ENCODE measurements at regions not wholly inside any gene's neighbourhood (a gene's known extent, or its start where the extent isn't known, plus 50 kb on each side); places are given as distances from the start of the nearest gene placed in this dataset.

DNA sequence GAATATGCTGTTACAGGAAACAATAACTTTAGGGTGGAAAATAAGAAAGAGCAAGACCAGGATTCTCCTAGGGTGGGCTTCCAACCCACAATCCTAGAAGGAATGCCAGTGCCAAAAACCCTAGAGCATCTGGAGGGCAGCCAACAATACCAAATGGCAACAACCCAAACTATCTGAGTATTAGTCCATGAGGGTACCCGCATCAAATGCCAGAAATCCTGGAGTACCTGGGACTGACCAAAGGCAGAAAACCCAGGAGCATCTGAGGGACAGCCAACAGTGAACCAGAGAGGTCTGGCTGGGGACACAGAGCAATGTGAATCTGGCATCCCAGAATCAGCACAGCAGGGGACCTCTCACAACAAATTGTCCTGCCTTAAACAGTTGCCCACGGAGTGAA is 126.3 kb downstream of the SCG2 start:
- TF ChIP-seq, protein P1, sequence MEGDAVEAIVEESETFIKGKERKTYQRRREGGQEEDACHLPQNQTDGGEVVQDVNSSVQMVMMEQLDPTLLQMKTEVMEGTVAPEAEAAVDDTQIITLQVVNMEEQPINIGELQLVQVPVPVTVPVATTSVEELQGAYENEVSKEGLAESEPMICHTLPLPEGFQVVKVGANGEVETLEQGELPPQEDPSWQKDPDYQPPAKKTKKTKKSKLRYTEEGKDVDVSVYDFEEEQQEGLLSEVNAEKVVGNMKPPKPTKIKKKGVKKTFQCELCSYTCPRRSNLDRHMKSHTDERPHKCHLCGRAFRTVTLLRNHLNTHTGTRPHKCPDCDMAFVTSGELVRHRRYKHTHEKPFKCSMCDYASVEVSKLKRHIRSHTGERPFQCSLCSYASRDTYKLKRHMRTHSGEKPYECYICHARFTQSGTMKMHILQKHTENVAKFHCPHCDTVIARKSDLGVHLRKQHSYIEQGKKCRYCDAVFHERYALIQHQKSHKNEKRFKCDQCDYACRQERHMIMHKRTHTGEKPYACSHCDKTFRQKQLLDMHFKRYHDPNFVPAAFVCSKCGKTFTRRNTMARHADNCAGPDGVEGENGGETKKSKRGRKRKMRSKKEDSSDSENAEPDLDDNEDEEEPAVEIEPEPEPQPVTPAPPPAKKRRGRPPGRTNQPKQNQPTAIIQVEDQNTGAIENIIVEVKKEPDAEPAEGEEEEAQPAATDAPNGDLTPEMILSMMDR (IDR thresholded peaks at IDR 0.05): no peak
- Mint-ChIP-seq H3K4me1 (no peaks in the 10 kb centered on the region), H3K4me3 (no peak overlapping the region), H3K27ac (no peak overlapping the region), H3K36me3 (no peaks in the 10 kb centered on the region), H3K9me3 (peaks cover 0 to 5% (median 3%) of the 10 kb centered on the region in 7 donors), H3K27me3 (ENCODE audit: low read depth in 3 of 3) (peaks cover 0 to 1% (median 0%) of the 10 kb centered on the region in 3 donors)
- no peak overlapping the region for H3K4me2 ChIP-seq (replicated peaks; ENCODE audit: extremely low read depth, low read length, poor library complexity, severe bottlenecking)
- intact Hi-C loops (cut with micrococcal nuclease): no loop called here
- H3K4me3 ChIP-seq (replicated peaks in 1 of 3; ENCODE audit: low read depth in 2 of 3, low read length in 3 of 3): no peak overlapping the region
- H3K9me3 ChIP-seq (replicated peaks in 1 of 2; ENCODE audit: control insufficient read depth in 1 of 2, insufficient read depth in 1 of 2, low read length in 2 of 2): no peaks in the 10 kb centered on the region
- no peak overlapping the region for H2AFZ ChIP-seq (ENCODE audit: insufficient read depth, low read depth, low read length, poor library complexity, severe bottlenecking)
- no peaks in the 10 kb centered on the region for H3K36me3 ChIP-seq (replicated peaks in 1 of 2; ENCODE audit: control insufficient read depth in 1 of 2, insufficient read depth in 2 of 2, low read length in 2 of 2)
- no peak overlapping the region for H3K9ac ChIP-seq (ENCODE audit: insufficient read depth, low read length, poor library complexity, severe bottlenecking)
- WGBS (ENCODE audit: insufficient coverage): 100% methylated on average over 1 of the region's 2 CpGs
- H3K4me1 ChIP-seq (ENCODE audit: control insufficient read depth in 1 of 2, insufficient read depth in 2 of 2, low read length in 2 of 2): no peaks in the 10 kb centered on the region
- H4K20me1 ChIP-seq (ENCODE audit: insufficient read depth, low read length): no peaks in the 10 kb centered on the region
- H3K79me2 ChIP-seq (ENCODE audit: insufficient read depth, low read length): no peaks in the 10 kb centered on the region
- no peak for DNase-seq
- H3K27ac ChIP-seq (ENCODE audit: low read depth in 1 of 2, low read length in 2 of 2): no peak overlapping the region
- no peaks in the 10 kb centered on the region for H3K27me3 ChIP-seq (ENCODE audit: control insufficient read depth in 2 of 2, insufficient read depth in 2 of 2, low read length in 2 of 2)

DNA sequence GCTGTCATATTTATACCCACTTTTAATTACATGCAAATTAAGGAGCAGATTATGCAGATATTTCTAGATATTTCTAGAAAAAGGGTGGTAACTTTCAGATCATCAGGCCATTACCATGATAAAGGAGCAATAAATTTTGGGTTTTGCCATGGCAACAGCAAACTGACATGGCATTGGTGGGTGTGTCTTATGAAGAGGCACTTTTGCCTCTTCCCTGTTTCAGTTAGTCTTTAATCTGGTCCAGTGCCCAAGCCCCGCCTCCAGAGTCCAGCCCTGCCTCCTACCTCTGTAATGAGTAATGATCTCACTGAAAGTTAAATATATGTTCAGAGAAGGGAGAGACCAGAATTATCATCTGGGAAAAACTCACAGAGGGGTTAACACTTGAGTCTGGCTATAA is 124.8 kb downstream of the SCG2 start:
- Histone ChIP-seq H3K79me2 (ENCODE audit: insufficient read depth, low read length) (no peaks in the 10 kb centered on the region), H3K36me3 (replicated peaks in 1 of 2; ENCODE audit: control insufficient read depth in 1 of 2, insufficient read depth in 2 of 2, low read length in 2 of 2) (no peaks in the 10 kb centered on the region), H3K27ac (ENCODE audit: low read depth in 1 of 2, low read length in 2 of 2) (no peak overlapping the region), H2AFZ (ENCODE audit: insufficient read depth, low read depth, low read length, poor library complexity, severe bottlenecking) (no peak overlapping the region), H3K9ac (ENCODE audit: insufficient read depth, low read length, poor library complexity, severe bottlenecking) (no peak overlapping the region), H3K4me3 (replicated peaks in 1 of 3; ENCODE audit: low read depth in 2 of 3, low read length in 3 of 3) (no peak overlapping the region), H4K20me1 (ENCODE audit: insufficient read depth, low read length) (no peaks in the 10 kb centered on the region), H3K4me1 (ENCODE audit: control insufficient read depth in 1 of 2, insufficient read depth in 2 of 2, low read length in 2 of 2) (no peaks in the 10 kb centered on the region), H3K27me3 (ENCODE audit: control insufficient read depth in 2 of 2, insufficient read depth in 2 of 2, low read length in 2 of 2) (no peaks in the 10 kb centered on the region), H3K4me2 (replicated peaks; ENCODE audit: extremely low read depth, low read length, poor library complexity, severe bottlenecking) (no peak overlapping the region), H3K9me3 (replicated peaks in 1 of 2; ENCODE audit: control insufficient read depth in 1 of 2, insufficient read depth in 1 of 2, low read length in 2 of 2) (no peaks in the 10 kb centered on the region)
- no peak for DNase-seq
- Mint-ChIP-seq H3K9me3 (peaks cover 0 to 7% (median 2%) of the 10 kb centered on the region in 7 donors), H3K27ac (no peak overlapping the region), H3K36me3 (no peaks in the 10 kb centered on the region), H3K4me1 (no peaks in the 10 kb centered on the region), H3K27me3 (ENCODE audit: low read depth in 3 of 3) (peaks cover 0 to 1% (median 0%) of the 10 kb centered on the region in 3 donors), H3K4me3 (no peak overlapping the region)
- TF ChIP-seq, protein P1 (IDR thresholded peaks at IDR 0.05): no peak
- WGBS (ENCODE audit: insufficient coverage): no CpG with 5 or more reads among the region's 1 CpG
- intact Hi-C loops (cut with micrococcal nuclease): no loop called here
